HL-60 (cell line): ENCODE measurements at regions not wholly inside any gene's neighbourhood (a gene's known extent, or its start where the extent isn't known, plus 50 kb on each side); places are given as distances from the start of the nearest gene placed in this dataset.
A peak's percentile ranks its signal among the peaks of the same experiment; 100 is the strongest.

Experiments used
- DNase-seq, 2 experiments: peaks; one replicate each; pipeline ENCODE4 v3.0.0-alpha.2; 2010 to 2020; ENCODE audit warnings: low read depth in 1 of 2, low spot score in 1 of 2
- H3K27ac ChIP-seq: fragments of 250-450 bp; sonication (Bioruptor Pico); replicated peaks from 2 replicates; pipeline ENCODE4 v1.5.1; 2020; ENCODE audit warnings: mild to moderate bottlenecking, moderate library complexity
- H3K27me3 ChIP-seq: fragments of 250-450 bp; sonication (Bioruptor Pico); 2 replicates; pipeline ENCODE4 v1.5.1; 2021; ENCODE audit warnings: mild to moderate bottlenecking, moderate library complexity; ENCODE audit not compliant: insufficient read depth, poor library complexity, severe bottlenecking
- H3K4me3 ChIP-seq: replicated peaks from 2 replicates; pipeline ENCODE4 v1.5.1; 2011; ENCODE audit warnings: mild to moderate bottlenecking, control low read depth, low read length; ENCODE audit not compliant: insufficient read depth
- GABPA ChIP-seq: IDR thresholded peaks from 2 replicates; pipeline ENCODE4 v1.6.1; 2012; ENCODE audit warnings: low read depth
- POLR2AphosphoS5 ChIP-seq: IDR thresholded peaks from 2 replicates; pipeline ENCODE4 v1.6.1; 2012; ENCODE audit warnings: low read depth
- SPI1 ChIP-seq: IDR thresholded peaks from 2 replicates; pipeline ENCODE4 v1.6.1; 2012; ENCODE audit warnings: low read depth, mild to moderate bottlenecking, borderline replicate concordance
- TF ChIP-seq, protein P1 (sequence below): IDR thresholded peaks from one replicate; pipeline ENCODE4 v1.5.1; 2011; ENCODE audit warnings: low read length, control low read depth, inconsistent platforms; ENCODE audit not compliant: insufficient read depth
- TF ChIP-seq, protein P2 (sequence below): IDR thresholded peaks from 2 replicates; pipeline ENCODE4 v1.6.1; 2012; ENCODE audit warnings: low read depth; ENCODE audit not compliant: insufficient replicate concordance

DNA sequence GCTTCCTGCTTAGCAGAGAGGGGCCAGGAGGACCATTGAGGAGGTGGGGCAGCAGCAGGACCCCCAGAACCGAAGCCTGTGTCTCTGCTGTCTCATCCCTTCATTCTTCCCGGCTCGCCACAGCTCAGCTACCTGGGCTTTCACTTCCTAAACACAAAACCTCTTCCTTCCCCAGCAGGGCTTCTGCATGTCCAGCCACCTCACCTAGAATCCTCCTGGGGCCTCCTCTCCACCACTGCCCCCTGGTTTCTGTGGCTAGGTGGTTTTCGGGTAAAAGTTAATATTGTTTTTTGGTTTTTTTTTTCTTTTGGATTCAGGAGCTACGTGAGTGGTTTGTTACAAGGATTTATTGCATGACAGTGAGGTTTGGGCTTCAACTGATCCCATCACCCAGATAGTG, 61.8 kb upstream of the PABPC3 start:
- H3K4me3 ChIP-seq, result no peak overlapping the region
- no peak overlapping the region for H3K27ac ChIP-seq
- peaks cover 7% of the 10 kb centered on the region for H3K27me3 ChIP-seq
- no peak for DNase-seq
- TF ChIP-seq, protein P1, sequence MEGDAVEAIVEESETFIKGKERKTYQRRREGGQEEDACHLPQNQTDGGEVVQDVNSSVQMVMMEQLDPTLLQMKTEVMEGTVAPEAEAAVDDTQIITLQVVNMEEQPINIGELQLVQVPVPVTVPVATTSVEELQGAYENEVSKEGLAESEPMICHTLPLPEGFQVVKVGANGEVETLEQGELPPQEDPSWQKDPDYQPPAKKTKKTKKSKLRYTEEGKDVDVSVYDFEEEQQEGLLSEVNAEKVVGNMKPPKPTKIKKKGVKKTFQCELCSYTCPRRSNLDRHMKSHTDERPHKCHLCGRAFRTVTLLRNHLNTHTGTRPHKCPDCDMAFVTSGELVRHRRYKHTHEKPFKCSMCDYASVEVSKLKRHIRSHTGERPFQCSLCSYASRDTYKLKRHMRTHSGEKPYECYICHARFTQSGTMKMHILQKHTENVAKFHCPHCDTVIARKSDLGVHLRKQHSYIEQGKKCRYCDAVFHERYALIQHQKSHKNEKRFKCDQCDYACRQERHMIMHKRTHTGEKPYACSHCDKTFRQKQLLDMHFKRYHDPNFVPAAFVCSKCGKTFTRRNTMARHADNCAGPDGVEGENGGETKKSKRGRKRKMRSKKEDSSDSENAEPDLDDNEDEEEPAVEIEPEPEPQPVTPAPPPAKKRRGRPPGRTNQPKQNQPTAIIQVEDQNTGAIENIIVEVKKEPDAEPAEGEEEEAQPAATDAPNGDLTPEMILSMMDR, result no peak
- TF ChIP-seq POLR2AphosphoS5 (no peak), GABPA (no peak), SPI1 (no peak)
- TF ChIP-seq, protein P2, sequence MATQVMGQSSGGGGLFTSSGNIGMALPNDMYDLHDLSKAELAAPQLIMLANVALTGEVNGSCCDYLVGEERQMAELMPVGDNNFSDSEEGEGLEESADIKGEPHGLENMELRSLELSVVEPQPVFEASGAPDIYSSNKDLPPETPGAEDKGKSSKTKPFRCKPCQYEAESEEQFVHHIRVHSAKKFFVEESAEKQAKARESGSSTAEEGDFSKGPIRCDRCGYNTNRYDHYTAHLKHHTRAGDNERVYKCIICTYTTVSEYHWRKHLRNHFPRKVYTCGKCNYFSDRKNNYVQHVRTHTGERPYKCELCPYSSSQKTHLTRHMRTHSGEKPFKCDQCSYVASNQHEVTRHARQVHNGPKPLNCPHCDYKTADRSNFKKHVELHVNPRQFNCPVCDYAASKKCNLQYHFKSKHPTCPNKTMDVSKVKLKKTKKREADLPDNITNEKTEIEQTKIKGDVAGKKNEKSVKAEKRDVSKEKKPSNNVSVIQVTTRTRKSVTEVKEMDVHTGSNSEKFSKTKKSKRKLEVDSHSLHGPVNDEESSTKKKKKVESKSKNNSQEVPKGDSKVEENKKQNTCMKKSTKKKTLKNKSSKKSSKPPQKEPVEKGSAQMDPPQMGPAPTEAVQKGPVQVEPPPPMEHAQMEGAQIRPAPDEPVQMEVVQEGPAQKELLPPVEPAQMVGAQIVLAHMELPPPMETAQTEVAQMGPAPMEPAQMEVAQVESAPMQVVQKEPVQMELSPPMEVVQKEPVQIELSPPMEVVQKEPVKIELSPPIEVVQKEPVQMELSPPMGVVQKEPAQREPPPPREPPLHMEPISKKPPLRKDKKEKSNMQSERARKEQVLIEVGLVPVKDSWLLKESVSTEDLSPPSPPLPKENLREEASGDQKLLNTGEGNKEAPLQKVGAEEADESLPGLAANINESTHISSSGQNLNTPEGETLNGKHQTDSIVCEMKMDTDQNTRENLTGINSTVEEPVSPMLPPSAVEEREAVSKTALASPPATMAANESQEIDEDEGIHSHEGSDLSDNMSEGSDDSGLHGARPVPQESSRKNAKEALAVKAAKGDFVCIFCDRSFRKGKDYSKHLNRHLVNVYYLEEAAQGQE, result no peak

DNA sequence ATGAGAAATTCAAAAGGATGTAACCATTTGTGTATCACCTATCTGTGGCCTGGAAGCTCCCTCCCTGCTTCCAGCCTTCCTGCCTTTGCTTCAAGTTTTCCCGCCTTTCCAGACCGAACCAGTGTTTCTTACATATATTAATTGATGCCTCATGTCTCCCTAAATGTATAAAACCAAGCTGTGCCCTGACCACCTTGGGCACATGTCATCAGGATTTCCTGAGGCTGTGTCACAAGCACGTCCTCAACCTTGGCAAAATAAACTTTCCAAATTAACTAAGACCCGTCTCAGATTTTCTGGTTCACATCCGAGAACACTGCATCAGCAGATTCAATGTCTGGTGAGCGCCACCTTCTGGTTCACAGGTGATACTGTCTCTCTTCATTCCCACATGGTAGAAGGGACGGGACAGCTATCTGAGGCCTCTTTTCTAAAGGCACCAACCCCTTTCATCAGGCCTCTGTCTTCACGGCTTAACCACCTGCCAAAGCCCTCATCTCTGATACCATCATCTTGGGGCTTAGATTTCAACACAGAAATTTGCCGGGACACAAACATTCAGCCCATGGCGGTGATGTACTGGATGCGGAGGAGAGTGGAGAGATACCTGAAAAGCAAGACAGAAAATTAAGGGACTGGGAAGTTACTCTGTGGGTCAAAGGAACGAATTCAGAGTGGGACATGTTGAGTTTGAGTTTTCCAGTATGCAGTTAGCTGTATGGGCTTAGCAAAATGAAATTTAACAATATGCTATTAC, 58.7 kb upstream of the PABPC3 start:
- H3K27me3 ChIP-seq, result peaks cover 36% of the 10 kb centered on the region
- TF ChIP-seq, protein P1, result peak; percentile 73
- TF ChIP-seq POLR2AphosphoS5, result no peak
- H3K4me3 ChIP-seq, result no peak overlapping the region
- no peak overlapping the region for H3K27ac ChIP-seq
- peak; percentile 11 to 61 for DNase-seq

DNA sequence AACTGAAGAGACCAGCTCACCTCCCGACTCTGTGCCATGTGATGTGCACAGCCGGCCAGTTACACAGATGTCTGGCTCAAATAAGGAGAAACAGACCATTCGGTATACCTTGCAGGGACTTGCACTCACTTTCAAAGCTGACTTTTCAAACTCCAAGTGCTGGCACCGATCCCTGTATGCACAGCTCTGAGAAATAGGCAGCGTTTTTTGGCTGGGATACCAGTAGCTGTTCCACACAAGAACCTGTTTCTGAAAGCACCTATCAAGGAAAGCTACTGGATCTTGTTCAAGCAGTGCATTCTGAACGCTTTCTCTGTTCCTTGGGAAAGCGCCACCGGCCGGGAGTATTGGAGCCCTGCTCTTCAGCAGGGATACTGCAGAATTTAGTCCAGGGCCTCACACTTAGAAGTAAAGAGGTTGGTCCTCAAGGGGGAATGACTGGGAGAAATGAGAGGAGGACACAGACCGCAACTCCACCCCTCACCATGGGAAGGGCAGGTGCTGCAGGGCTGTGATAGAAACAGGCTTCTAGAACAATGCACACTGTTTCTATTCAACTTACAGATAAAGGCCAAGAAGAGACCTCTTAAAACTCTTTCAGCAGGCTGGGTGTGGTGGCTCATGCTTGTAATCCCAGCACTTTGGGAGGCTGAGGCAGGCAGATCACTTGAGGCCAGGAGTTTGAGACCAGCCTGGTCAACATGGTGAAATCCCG, 53.6 kb upstream of the PABPC3 start:
- no peak for DNase-seq
- TF ChIP-seq GABPA, result no peak
- no peak for TF ChIP-seq SPI1
- TF ChIP-seq, protein P1, result no peak
- TF ChIP-seq, protein P2, result no peak
- TF ChIP-seq POLR2AphosphoS5, result no peak
- Histone ChIP-seq H3K27ac (no peak overlapping the region), H3K4me3 (no peak overlapping the region), H3K27me3 (peaks cover 62% of the 10 kb centered on the region)
